ENCODE measurements at regions not wholly inside any gene's neighbourhood (a gene's known extent, or its start where the extent isn't known, plus 50 kb on each side); places are given as distances from the start of the nearest gene placed in this dataset.
A peak's percentile ranks its signal among the peaks of the same experiment; 100 is the strongest.

DNA sequence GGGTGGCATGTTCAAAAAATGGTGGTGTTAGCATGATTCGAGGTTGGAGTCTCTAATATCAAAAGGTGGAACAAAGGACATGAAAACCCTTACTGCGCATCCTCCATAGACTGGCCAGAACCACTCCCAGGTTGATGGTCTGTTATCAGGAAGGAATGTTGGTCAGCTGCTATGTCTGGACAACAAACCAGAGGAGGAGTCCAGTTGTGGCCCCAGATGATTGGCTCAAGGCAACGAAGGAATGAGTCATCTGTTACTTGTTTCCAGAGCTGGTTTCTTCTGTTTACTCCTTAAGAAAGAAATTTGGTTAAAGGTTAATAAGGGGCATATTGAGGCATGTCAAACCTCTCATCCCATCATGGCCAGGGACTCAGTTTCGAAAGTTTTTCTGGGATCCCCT, 56.8 kb upstream of the GRIA4 start:
- peak; percentile 22 for DNase-seq (ENCODE audit: low read depth)

DNA sequence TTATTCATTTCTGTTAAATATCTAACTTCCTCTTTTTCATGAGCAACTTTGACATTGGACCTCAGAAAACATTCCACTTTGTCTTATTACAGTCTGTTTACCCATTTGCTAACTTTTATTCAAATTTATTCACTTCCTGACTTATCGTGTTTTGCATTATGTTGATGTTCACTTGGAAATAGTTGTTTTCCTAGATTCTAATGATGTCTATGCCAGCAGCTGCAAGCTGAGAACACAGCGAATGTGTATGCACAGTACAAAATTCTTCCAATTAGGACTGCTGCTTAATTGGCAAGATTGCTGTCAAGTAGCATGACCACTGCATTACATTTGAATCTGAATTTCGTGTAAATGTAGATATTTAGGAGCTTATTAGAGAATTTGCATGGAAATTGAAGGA, 61.5 kb upstream of the GRIA4 start:
- in situ Hi-C loops (cut with HindIII; ENCODE audit: low pct_unique_long_range_greater_than_20kb, low sequenced_read_pairs) = no loop called here
- DNase-seq (ENCODE audit: low read depth) = no peak

More for the DNA sequence above, 56.8 kb upstream of the GRIA4 start:
- in situ Hi-C loops (cut with HindIII; ENCODE audit: low pct_unique_long_range_greater_than_20kb, low sequenced_read_pairs) = no loop called here

DNA sequence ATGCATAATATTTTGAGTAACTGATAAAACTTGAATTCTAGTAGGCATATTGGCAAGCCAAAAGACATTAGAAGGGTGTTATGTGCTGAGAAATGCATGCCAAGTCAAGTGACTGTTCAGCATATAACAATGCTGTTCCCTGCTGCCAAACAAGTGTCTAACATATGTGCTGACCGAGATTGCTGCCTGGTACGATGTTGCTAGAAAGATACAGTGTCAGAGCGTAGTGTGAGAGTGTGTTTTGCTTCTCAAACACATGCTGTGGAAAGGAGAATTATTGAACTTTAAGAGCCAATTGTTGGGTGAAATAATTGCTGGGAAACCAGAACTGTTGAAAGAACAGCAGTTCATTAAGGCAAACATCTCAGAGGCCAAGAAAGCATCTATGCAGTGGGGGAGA, 71.3 kb upstream of the GRIA4 start:
- in situ Hi-C loops (cut with HindIII; ENCODE audit: low pct_unique_long_range_greater_than_20kb, low sequenced_read_pairs) = no loop called here

DNA sequence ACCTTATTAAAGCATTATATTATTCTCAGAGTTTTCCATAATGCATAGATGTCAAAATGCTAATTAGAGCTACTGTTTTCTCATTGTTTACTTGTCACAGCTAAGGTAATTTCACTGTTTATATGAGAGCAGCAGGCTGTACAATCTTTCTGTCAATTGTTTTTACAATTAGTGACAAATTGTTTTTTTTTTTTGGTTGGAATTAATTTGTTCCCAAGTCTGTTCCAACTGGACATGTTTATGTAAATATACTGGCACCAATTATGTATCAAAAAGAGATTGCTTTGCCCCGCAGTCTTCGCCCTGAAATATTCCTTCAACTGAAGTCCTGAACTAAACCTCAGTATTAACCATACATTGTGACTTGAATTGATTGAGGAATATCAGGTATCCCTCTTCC, 72.3 kb upstream of the GRIA4 start:
- no peak for DNase-seq (ENCODE audit: low read depth)
- in situ Hi-C loops (cut with HindIII; ENCODE audit: low pct_unique_long_range_greater_than_20kb, low sequenced_read_pairs) = no loop called here

More for the DNA sequence above, 71.3 kb upstream of the GRIA4 start:
- no peak for DNase-seq (ENCODE audit: low read depth)

DNA sequence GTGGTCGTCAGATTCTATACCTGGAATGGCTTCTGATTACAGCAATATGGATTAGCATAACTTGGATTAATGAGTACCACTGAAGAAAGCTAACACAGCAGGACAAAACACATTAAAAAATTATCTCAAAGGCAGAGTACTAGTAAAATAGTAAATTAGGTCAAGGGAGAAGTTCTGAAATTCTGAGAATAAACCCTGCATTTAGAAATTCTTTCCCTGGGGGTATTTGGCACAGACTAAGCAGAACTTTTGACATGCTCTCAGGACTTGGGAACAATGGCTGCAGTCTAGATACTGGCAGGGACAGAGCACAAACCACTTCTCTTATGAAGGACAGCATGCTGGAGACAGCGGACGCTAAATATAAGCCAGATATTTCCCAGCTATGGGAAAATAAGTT, 85.6 kb upstream of the GRIA4 start:
- in situ Hi-C loops (cut with HindIII; ENCODE audit: low pct_unique_long_range_greater_than_20kb, low sequenced_read_pairs) = no loop called here
- DNase-seq (ENCODE audit: low read depth) = no peak

DNA sequence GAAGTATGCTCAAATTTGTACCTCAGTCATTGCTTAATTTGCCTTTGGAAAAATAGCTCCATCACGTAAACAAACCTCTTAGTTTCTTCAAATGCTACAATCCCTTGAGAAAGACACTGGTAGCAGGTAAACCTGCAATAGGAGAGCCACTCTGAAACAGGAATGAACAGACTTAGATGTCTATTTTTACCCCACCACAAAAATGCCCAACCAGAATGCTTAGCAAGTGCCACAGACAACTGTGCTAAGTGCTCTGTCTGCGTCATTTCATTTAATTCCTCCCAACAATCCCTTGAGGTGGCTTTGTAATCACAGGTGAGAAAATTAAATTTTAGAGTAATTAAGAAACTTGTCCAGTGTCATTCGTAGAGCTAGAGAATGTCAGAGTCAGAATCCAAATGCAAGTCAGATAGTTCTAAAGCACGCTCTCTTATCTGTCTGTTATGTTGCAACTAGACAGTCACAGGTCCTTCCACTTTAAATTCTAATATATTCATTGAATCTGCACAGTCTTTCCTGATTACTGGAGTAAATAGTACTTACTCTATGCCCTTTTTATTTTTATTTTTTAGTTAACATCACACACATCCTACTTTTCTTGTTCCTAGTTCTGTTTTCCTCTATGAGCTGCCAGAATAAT, 89.0 kb upstream of the GRIA4 start:
- in situ Hi-C loops (cut with HindIII; ENCODE audit: low pct_unique_long_range_greater_than_20kb, low sequenced_read_pairs) = no loop called here
- no peak for DNase-seq (ENCODE audit: low read depth)

DNA sequence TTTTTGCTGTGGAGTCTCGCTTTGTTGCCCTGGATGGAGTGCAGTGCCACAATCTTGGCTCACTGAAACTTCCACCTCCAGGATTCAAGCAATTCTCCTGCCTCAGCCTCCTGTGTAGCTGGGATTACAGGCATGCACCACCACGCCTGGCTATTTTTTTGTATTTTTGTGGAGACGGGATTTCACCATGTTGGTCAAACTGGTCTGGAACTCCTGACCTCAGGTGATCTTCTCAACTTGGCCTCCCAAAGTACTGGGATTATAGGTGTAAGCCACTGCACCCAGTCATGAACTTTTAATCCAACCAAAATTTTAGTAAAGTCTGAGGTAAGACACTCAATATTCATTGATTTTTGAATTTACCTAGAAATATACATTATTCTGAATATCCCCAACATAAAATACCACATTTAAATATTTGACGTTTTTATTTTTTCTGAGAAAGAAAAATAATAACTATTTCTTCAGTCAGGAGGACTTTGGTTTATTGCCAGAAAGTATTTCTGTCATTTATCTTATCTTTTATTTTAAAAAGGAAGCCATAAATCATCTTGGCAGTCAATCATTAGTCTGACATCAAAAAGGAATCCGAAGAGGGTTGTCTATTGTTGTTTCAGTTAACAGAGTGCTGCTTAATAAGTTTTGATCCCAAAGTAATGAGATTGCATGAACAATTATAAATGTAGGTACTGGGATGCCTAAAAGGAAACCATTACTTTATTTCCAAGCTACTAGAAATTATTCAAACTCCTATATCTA, 102.2 kb upstream of the GRIA4 start:
- no peak for DNase-seq (ENCODE audit: low read depth)
- in situ Hi-C loops (cut with HindIII; ENCODE audit: low pct_unique_long_range_greater_than_20kb, low sequenced_read_pairs) = no loop called here

DNA sequence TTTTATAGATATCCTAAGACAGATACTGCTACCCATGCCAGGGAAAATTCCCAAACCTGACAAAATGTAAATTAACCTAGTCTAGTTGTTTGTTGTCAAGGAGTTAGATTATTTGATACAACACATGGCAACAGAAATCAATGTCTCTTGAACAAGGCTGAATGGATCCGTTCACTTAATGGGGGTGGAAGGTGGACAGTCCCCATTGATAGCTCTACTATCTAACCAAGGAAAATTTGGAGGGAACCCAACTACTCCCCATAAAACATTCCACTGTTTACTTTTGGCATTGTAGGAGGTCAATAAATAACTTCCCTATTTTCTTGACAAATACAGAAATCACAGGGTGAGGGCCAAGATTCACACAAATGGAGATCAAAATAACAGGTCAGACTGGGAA, 117.9 kb upstream of the GRIA4 start:
- DNase-seq (ENCODE audit: low read depth) = no peak
- in situ Hi-C loops (cut with HindIII; ENCODE audit: low pct_unique_long_range_greater_than_20kb, low sequenced_read_pairs) = no loop called here

DNA sequence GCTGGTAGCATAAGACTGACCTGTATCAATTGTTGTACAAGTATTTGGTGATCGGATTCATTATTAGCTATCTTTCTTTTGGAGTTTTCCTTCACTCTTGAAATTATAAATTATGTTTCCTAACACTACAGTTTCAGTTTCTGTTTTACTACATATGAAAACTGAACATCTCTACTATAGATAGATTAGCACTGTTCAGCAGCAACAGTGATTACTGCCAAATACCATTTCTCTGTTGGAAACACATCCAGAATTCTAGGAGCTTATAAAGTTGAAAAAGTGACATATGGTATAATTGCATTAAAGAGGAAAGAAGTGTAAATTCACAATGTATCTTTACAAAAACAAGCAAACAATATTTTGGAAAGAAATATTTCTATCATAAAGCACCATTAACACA, 118.5 kb upstream of the GRIA4 start:
- in situ Hi-C loops (cut with HindIII; ENCODE audit: low pct_unique_long_range_greater_than_20kb, low sequenced_read_pairs) = no loop called here
- DNase-seq (ENCODE audit: low read depth) = no peak

DNA sequence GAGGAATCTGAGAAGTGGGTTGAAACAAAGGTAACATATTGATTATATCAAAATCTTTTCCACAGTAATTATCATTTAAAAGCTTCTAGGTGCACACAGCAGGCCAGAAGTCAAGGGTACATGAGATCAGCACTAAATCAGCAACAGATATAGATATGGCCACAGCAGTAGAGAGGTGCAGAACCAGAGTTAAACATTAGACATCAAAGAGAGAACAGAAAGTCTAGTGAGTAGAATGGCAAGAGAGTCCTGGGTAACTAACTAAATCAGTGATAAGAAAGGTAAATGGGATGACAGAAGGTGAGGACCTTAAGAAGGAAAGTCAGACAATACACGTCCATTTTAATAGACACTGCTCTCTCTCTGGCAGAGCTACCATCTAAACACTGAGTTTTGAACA, 119.5 kb upstream of the GRIA4 start:
- in situ Hi-C loops (cut with HindIII; ENCODE audit: low pct_unique_long_range_greater_than_20kb, low sequenced_read_pairs) = no loop called here
- no peak for DNase-seq (ENCODE audit: low read depth)

DNA sequence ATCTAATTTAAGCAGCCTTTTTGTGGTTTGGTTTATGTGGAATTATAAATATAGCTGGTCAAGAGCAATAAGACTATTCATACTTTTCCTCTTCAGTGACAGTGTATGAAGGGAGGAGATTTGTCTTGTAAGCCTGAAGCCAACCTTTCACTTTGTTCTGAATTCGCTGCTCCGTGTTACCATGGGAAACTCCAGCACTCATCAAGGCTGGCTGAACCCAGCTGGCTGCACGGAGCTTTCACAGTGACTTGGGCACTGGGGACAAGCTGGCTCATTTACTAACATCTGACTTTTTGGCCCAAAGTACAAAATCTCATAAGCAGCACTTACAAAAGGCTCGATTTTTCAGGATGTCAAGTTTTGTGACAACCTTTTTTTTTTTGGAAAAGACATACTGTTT, 120.4 kb upstream of the GRIA4 start:
- DNase-seq (ENCODE audit: low read depth) = no peak
- in situ Hi-C loops (cut with HindIII; ENCODE audit: low pct_unique_long_range_greater_than_20kb, low sequenced_read_pairs) = no loop called here

DNA sequence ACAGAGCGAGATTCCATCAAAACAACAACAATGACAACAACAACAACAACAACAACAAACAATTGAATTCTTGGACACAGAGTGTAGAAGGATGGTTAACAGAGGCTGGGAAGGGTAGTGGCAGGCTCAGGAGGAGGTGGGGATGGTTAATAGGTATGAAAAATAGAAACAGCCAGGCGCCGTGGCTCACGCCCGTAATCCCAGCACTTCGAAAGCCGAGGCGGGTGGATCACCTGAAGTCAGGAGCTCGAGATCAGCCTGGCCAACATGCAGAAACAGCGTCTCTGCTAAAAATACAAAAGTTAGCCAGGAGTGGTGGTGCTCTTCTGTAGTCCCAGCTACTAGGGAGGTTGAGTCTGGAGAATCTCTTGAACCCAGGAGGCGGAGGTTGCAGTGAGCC, 122.9 kb upstream of the GRIA4 start:
- in situ Hi-C loops (cut with HindIII; ENCODE audit: low pct_unique_long_range_greater_than_20kb, low sequenced_read_pairs) = no loop called here
- no peak for DNase-seq (ENCODE audit: low read depth)

DNA sequence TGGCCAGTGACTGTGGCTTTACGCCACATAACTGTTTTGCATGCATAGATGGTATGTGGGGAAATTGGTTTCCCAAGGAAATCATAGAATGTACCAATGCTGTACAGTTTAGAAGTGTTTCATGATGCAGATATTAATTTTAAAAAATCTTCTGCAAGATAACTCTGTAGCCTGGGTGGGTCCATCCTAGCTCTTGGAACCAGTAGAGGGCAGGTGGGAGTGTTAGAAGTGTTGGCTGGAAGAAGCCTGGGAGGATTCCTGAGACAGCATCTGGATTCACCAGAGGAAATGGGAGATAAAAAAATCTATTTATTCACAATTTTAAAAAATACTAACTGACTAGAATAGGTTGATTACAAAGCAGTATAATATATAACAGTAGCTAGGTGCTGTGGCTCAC, 139.9 kb upstream of the GRIA4 start:
- in situ Hi-C loops (cut with HindIII; ENCODE audit: low pct_unique_long_range_greater_than_20kb, low sequenced_read_pairs) = no loop called here
- no peak for DNase-seq (ENCODE audit: low read depth)

DNA sequence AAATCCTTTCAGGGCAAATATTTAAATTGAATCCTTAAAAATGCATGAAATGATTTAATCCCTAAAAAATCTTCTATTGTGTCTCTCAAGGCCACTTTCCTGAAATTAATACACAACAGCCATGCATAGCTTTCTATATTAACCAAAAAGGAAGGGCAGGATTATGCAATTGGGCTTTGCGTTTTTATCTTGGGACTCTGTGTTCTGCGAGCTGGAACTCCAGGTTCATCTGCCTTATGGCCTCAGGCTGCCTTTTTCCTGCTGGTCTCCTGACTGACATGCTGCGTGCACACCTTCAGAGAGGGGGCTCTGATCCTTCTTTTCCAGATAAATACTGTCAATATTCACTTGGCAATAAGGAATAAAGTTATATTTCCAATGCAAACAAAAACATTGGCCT, 141.7 kb upstream of the GRIA4 start:
- no peak for DNase-seq (ENCODE audit: low read depth)
- in situ Hi-C loops (cut with HindIII; ENCODE audit: low pct_unique_long_range_greater_than_20kb, low sequenced_read_pairs) = no loop called here

DNA sequence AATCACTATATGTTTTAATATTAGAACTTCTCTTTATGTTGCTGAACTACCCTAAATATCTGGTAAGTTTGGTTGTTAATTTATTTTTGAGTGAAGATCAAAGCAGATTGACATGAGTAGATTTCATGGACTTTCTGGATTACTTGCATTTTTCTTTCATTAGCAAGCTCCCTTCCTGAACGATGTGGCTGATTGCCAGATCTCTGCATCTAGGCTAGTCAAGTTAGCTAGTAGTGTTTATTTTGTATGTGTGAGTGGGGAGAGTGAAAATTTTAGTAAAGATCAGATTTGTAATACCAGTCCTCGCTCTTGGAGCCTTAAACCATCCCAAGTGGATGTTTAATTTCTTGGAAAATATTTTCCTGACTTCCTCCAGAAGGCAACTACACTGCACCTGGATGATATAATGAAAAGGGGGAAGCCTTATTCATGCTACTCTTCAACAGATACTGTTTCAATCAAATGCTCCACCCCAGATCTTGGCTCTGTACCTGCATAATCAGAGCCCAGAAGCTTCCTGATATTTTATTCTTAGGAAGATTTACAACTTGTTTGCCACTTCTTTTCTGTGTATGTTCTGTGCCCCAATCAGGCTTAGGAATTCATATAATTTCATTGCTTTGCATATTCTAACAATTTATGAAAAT, 143.2 kb upstream of the GRIA4 start:
- DNase-seq (ENCODE audit: low read depth) = peak; percentile 18
- in situ Hi-C loops (cut with HindIII; ENCODE audit: low pct_unique_long_range_greater_than_20kb, low sequenced_read_pairs) = no loop called here

DNA sequence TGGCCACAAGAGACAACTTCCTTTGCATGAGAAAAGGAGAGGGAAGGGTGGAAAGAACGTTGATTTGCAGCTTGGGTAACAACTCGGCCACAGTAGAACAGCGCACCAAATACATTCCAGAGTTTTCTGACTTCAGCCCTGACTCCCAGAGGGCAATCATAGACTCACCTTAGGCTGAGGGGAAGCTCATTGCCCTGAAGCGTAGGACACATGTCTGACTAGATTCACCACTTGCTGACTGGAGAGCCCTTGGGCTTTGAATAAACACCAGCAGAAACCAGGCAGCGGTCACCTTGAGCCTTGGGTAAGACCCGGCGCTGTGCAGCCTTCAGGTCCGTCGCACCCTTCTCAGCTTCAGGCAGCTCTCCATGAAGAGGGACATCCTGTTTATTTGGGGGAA, 151.8 kb upstream of the GRIA4 start:
- in situ Hi-C loops (cut with HindIII; ENCODE audit: low pct_unique_long_range_greater_than_20kb, low sequenced_read_pairs) = no loop called here
- DNase-seq (ENCODE audit: low read depth) = no peak

DNA sequence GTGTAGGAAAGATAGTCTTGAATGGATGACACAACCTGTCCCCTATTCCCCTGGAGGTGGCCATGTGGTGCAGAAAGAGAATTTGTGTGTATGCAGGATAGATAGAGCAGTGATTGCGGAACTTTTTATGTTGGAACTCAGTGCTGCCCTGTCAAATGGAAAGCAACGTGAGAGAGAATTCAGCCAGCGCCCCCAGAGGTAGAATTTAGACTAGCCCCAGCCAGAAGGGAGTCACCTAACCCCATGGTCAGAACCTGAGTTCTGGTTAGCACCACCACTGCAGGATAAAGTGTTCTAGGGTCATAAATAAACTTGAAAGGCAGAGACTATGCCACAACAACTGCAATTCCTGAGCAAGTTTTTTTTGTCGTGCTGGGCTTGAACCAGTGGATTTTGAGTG, 152.9 kb upstream of the GRIA4 start:
- no peak for DNase-seq (ENCODE audit: low read depth)
- in situ Hi-C loops (cut with HindIII; ENCODE audit: low pct_unique_long_range_greater_than_20kb, low sequenced_read_pairs) = no loop called here

DNA sequence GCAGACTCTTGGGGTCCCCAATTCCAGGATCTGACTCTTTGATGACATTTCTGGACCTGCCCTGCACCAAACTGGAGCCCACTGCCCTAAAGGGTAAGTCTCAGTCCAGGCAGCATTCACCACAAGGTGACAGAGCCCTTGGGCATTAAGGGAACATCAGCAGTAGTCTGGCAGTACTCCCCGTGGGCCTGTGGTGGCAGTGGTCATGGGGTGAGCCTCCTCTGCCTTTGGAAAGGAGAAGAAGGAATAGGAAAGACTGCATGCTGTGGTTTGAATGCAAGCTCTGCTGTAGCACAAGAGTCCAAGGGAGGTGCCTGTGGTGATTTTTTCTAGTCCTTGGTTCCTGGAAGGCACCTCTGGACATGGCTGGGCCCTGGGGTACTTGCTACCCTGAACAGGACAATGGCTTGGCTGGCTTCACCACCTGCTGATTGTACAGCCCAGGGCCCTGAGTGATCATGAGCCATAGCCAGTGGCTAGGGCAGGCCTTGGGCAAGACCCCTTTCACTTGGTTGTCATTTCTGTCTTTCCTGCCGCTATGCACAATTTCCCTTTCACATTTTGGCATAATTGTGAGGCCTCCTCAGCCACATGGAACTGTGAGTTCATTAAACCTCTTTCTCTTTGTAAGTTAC, 160.7 kb upstream of the GRIA4 start:
- no peak for DNase-seq (ENCODE audit: low read depth)

DNA sequence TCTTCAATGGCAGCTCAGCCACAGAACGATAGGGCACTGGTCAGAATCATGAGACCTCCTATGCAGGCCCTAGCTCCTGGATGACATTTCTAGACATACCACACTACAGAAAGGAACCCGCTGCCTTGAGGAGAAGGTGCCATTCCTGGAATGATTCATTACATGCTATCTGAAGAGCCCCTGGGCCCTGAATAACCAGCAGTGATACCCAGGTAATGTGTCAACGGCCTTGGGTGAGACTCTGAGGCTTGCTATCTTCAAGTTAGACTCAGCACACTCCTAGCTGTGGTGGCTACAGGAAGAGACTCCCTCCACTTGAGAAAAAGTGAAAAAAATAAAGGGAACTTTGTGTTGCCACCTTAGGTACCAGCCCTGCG, 161.2 kb upstream of the GRIA4 start:
- no peak for DNase-seq (ENCODE audit: low read depth)
- in situ Hi-C loops (cut with HindIII; ENCODE audit: low pct_unique_long_range_greater_than_20kb, low sequenced_read_pairs) = no loop called here

More for the DNA sequence above, 160.7 kb upstream of the GRIA4 start:
- in situ Hi-C loops (cut with HindIII; ENCODE audit: low pct_unique_long_range_greater_than_20kb, low sequenced_read_pairs) = no loop called here
